Endodermal cell (in vitro differentiated cells): ENCODE measurements at regions not wholly inside any gene's neighbourhood (a gene's known extent, or its start where the extent isn't known, plus 50 kb on each side); places are given as distances from the start of the nearest gene placed in this dataset.

Experiments used
- DNase-seq: peaks from one replicate; pipeline ENCODE4 v3.0.0-alpha.2; 2017
- H3K27ac ChIP-seq: 2 replicates; pipeline ENCODE4 v1.5.1; 2013; ENCODE audit warnings: mild to moderate bottlenecking, low read depth, low read length, moderate library complexity
- H3K27me3 ChIP-seq: 2 replicates; pipeline ENCODE4 v1.6.1; 2013; ENCODE audit warnings: mild to moderate bottlenecking, low read length, moderate library complexity; ENCODE audit not compliant: insufficient read depth, control insufficient read depth, poor library complexity, severe bottlenecking
- H3K36me3 ChIP-seq: 2 replicates; pipeline ENCODE4 v1.7.0; 2013; ENCODE audit warnings: mild to moderate bottlenecking, low read length, moderate library complexity; ENCODE audit not compliant: control insufficient read depth, insufficient read depth
- H3K4me1 ChIP-seq: one replicate; pipeline ENCODE4 v1.7.0; 2013; ENCODE audit warnings: low read length; ENCODE audit not compliant: control insufficient read depth, insufficient read depth
- H3K4me3 ChIP-seq: 2 replicates; pipeline ENCODE4 v1.5.1; 2013; ENCODE audit warnings: mild to moderate bottlenecking, low read length, moderate library complexity
- H3K9ac ChIP-seq: 2 replicates; pipeline ENCODE4 v1.6.1; 2013; ENCODE audit warnings: mild to moderate bottlenecking, low read length, moderate library complexity; ENCODE audit not compliant: poor library complexity, severe bottlenecking; ENCODE audit errors: extremely low read depth
- H3K9me3 ChIP-seq: 2 replicates; pipeline ENCODE4 v1.6.1; 2013; ENCODE audit warnings: mild to moderate bottlenecking, low read length, moderate library complexity; ENCODE audit not compliant: control insufficient read depth
- H3K27ac Mint-ChIP-seq: 2 replicates; pipeline ENCODE4 v1.8.0; 2020; ENCODE audit warnings: mixed read lengths
- H3K27me3 Mint-ChIP-seq: 2 replicates; pipeline ENCODE4 v1.8.0; 2021; ENCODE audit warnings: mild to moderate bottlenecking, mixed read lengths; ENCODE audit not compliant: insufficient read depth
- H3K36me3 Mint-ChIP-seq: 2 replicates; pipeline ENCODE4 v1.8.0; 2020; ENCODE audit warnings: low read depth, mixed read lengths
- H3K4me1 Mint-ChIP-seq: 2 replicates; pipeline ENCODE4 v1.8.0; 2020; ENCODE audit warnings: mixed read lengths
- H3K4me3 Mint-ChIP-seq: 2 replicates; pipeline ENCODE4 v1.8.0; 2020; ENCODE audit warnings: mild to moderate bottlenecking, moderate library complexity, mixed read lengths
- H3K9me3 Mint-ChIP-seq: 2 replicates; pipeline ENCODE4 v1.8.0; 2020; ENCODE audit warnings: mild to moderate bottlenecking, mixed read lengths
- WGBS, 2 experiments: methylation state at CpG; one replicate each; pipeline versions ENCODE4 v1.1.5 to v1.1.7; 2013; ENCODE audit warnings: missing lambda C conversion rate in 2 of 2, mixed read lengths in 1 of 2; ENCODE audit not compliant: insufficient coverage in 1 of 2, insufficient read length in 1 of 2; 5-methylcytosine and 5-hydroxymethylcytosine counted together
- TF ChIP-seq, protein P1 (sequence below): fragments of 200-600 bp; sonication (generic); conservative IDR thresholded peaks from 2 replicates; pipeline ENCODE4 v1.5.0; 2021; ENCODE audit warnings: antibody characterized with exemption, mild to moderate bottlenecking

- DNase-seq, result no peak
- Mint-ChIP-seq H3K27me3 (peaks cover 22% of the 10 kb centered on the region), H3K27ac (no peak overlapping the region), H3K9me3 (no peaks in the 10 kb centered on the region), H3K36me3 (no peaks in the 10 kb centered on the region), H3K4me3 (no peak overlapping the region), H3K4me1 (peaks cover 3% of the 10 kb centered on the region)
- TF ChIP-seq, protein P1, sequence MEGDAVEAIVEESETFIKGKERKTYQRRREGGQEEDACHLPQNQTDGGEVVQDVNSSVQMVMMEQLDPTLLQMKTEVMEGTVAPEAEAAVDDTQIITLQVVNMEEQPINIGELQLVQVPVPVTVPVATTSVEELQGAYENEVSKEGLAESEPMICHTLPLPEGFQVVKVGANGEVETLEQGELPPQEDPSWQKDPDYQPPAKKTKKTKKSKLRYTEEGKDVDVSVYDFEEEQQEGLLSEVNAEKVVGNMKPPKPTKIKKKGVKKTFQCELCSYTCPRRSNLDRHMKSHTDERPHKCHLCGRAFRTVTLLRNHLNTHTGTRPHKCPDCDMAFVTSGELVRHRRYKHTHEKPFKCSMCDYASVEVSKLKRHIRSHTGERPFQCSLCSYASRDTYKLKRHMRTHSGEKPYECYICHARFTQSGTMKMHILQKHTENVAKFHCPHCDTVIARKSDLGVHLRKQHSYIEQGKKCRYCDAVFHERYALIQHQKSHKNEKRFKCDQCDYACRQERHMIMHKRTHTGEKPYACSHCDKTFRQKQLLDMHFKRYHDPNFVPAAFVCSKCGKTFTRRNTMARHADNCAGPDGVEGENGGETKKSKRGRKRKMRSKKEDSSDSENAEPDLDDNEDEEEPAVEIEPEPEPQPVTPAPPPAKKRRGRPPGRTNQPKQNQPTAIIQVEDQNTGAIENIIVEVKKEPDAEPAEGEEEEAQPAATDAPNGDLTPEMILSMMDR, result no peak
- no peaks in the 10 kb centered on the region for H3K36me3 ChIP-seq
- no peak overlapping the region for H3K27ac ChIP-seq
- no peak overlapping the region for H3K4me3 ChIP-seq
- no peak overlapping the region for H3K9ac ChIP-seq
- WGBS, 2 experiments, result 78% methylated on average over 1 of the region's 3 CpGs; no CpG with 5 or more reads in 1 of the 2 experiments
- peaks cover 4% of the 10 kb centered on the region for H3K27me3 ChIP-seq
- H3K9me3 ChIP-seq, result no peaks in the 10 kb centered on the region
- no peaks in the 10 kb centered on the region for H3K4me1 ChIP-seq
Measured at GRCh38 chr2:120618830-120619229, 116.8 kb upstream of the GLI2 start.

GRCh38 chr2:120619579-120619978 lies 116.1 kb upstream of the GLI2 start:
- no peak overlapping the region for H3K4me3 Mint-ChIP-seq
- TF ChIP-seq, protein P1, result no peak
- H3K27me3 ChIP-seq, result no peaks in the 10 kb centered on the region

GRCh38 chr2:120620025-120620793 lies 115.5 kb upstream of the GLI2 start:
- Histone ChIP-seq H3K36me3 (no peaks in the 10 kb centered on the region), H3K27ac (no peak overlapping the region), H3K9me3 (no peaks in the 10 kb centered on the region), H3K9ac (no peak overlapping the region), H3K4me1 (no peaks in the 10 kb centered on the region), H3K4me3 (no peak overlapping the region), H3K27me3 (no peaks in the 10 kb centered on the region)
- Mint-ChIP-seq H3K36me3 (no peaks in the 10 kb centered on the region), H3K4me1 (peaks cover 3% of the 10 kb centered on the region), H3K9me3 (no peaks in the 10 kb centered on the region), H3K27me3 (peaks cover 15% of the 10 kb centered on the region), H3K4me3 (no peak overlapping the region), H3K27ac (no peak overlapping the region)
- DNase-seq, result no peak
- 91 to 93% methylated on average over 4 of the region's 4 CpGs for WGBS, 2 experiments
- TF ChIP-seq, protein P1, result no peak

More at GRCh38 chr2:120619579-120619978, 116.1 kb upstream of the GLI2 start:
- H3K4me3 ChIP-seq, result no peak overlapping the region
- no peaks in the 10 kb centered on the region for H3K36me3 ChIP-seq
- Mint-ChIP-seq H3K36me3 (no peaks in the 10 kb centered on the region), H3K27me3 (peaks cover 17% of the 10 kb centered on the region), H3K9me3 (no peaks in the 10 kb centered on the region), H3K27ac (no peak overlapping the region), H3K4me1 (peaks cover 3% of the 10 kb centered on the region)
- WGBS, 2 experiments, result 85 to 93% methylated on average over 4 of the region's 4 CpGs
- H3K9ac ChIP-seq, result no peak overlapping the region
- no peak overlapping the region for H3K27ac ChIP-seq
- H3K4me1 ChIP-seq, result no peaks in the 10 kb centered on the region
- DNase-seq, result no peak
- no peaks in the 10 kb centered on the region for H3K9me3 ChIP-seq
